HG03469 (cell line): ENCODE measurements at regions not wholly inside any gene's neighbourhood (a gene's known extent, or its start where the extent isn't known, plus 50 kb on each side); places are given as distances from the start of the nearest gene placed in this dataset.

Source experiments
- ATAC-seq: cut with Tn5 transposase; IDR thresholded peaks from one replicate; pipeline ENCODE4 v1.9.1; 2021; ENCODE audit warnings: mild to moderate bottlenecking, moderate library complexity, moderate number of reproducible peaks; ENCODE audit not compliant: unreplicated experiment

GRCh38 chr18:78017869-78018268 is 768.2 kb downstream of the GALR1 start:
- ATAC-seq, result no peak

- ATAC-seq, result no peak
Observed at GRCh38 chr18:78021196-78021595, 771.5 kb downstream of the GALR1 start.

- no peak for ATAC-seq
Observed at GRCh38 chr18:78031589-78031988, 781.9 kb downstream of the GALR1 start.

- no peak for ATAC-seq
Observed at GRCh38 chr18:78031991-78032390, 782.3 kb downstream of the GALR1 start.

- no peak for ATAC-seq
Observed at GRCh38 chr18:78032574-78032973, 782.9 kb downstream of the GALR1 start.

DNA sequence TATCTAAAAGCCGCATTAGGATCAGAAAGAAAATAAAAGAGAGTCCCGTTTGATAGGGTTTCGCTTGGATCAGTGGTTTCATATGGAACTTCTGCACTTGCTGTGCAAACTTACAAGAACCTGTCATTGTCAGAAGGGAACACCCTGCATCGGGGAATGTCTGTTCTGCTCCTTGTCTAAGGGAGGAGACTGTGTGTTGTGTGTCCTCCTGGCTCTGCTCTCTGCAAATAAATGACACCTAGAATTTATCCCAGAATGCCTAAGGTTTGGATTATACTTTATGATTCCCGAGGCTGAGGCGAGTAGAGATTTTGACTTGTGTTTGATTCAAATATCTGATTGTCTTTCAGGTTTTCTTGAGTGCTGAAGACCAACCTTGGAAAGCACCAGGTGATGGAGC is 785.1 kb downstream of the GALR1 start:
- no peak for ATAC-seq

DNA sequence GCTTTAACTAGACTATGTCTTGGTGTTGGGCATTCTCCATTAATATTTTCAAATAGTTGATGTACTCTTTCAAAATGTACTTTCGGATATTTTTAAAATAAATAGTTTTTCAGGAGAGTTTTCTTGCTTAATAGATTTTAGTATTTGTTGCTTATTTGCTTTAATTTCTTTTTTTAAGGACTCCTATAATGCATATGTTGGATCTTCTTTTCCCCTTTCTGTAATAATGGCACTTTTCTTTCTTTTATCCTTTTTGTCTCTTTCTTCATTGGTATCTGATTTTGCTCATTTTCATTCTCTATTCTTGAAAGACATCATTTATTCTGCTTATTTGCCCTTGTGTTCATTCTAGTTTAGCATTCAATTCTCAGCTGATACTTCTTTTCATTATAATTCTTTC is 791.6 kb downstream of the GALR1 start:
- no peak for ATAC-seq

- ATAC-seq, result no peak
Observed at GRCh38 chr18:78046631-78047030, 797.0 kb downstream of the GALR1 start.

GRCh38 chr18:78049281-78049680 is 799.6 kb downstream of the GALR1 start:
- no peak for ATAC-seq

DNA sequence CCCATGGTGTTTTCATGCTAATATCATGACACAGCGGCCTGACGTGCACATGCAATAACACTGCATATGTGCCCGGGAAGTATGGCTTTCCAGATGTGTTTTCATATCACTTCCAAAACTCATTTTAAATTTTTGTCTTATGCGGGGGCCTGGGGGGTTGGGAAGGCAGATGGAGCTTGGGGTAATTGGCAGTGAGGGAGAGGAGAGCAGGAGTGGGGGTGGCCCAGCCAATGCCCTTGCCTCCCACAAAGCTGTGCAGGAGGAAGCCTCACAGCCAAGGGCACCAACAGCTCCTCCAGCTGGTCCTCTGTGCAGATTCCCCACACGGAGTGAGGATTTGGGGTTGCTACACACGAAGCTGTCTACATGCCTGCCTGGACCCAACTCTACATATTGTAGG is 805.2 kb downstream of the GALR1 start:
- ATAC-seq, result no peak

DNA sequence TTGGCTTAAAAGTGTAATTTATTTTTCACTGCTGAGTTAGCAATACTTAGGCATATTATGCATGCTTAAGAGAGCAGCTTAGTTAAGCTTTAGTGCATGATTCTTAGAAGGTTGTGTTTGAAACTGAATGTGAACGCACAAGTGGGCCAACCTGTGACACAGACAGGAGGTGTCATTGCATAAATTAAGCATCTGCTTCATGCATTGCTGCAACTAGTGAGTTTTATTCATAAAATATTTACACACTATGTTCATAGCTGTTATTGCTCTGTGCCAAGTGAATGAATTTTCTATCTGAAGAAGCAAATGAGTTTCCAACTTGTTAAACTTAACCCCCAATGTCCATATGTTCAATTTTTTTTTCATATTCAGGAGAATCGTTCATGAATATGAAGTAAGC is 806.4 kb downstream of the GALR1 start:
- no peak for ATAC-seq

GRCh38 chr18:78069784-78070664 is 820.4 kb downstream of the GALR1 start:
- no peak for ATAC-seq

DNA sequence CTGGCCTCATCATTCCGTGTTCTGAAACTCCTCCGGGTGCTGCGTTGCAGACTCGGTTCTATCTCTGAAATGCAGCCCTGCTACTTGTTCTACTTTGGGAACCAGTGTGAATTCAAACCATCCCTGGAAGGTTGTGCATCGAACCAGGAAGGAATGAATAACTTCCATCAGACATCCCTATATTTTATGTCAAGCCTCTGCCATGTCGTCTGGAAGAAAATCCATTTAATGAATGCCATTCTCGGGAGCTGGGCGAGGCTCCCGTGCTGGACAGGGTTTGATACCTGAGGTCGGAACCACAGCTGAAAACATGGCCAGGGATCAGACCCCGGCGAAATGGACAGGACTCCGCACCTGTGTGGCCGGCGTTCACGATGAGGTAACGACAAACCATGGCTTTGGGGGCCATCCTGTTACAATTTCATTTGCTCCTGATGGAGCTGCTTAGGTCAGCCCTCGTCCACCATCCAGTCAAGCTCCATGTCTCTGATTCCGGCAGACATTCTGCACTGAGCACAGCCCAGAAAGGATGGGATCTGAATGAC is 821.6 kb downstream of the GALR1 start:
- ATAC-seq, result no peak

- ATAC-seq, result no peak
Observed at GRCh38 chr18:78071776-78072175, 822.1 kb downstream of the GALR1 start.

- no peak for ATAC-seq
Observed at GRCh38 chr18:78072375-78072774, 822.7 kb downstream of the GALR1 start.

- no peak for ATAC-seq
Observed at GRCh38 chr18:78073275-78073674, 823.6 kb downstream of the GALR1 start.

GRCh38 chr18:78074400-78075020 is 824.9 kb downstream of the GALR1 start:
- ATAC-seq, result no peak

DNA sequence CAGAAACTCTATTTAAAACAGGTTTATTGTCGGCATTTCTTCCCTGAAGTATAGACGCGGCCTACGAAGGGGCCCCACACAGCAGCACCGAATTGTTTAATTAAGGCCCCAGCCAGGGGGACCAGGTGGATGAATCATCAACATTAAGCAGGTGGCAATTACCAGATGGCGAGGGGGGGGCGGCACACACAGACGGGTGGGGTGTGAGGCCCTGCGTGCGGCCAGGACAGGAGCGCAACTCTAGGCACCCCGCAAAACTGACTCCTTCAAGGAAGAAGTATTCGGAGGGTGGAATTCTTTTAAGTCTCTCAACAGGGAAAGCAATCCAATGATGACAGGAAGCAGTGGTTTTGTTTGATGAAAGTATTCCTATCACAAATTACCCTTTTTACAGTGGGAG is 830.4 kb downstream of the GALR1 start:
- no peak for ATAC-seq

DNA sequence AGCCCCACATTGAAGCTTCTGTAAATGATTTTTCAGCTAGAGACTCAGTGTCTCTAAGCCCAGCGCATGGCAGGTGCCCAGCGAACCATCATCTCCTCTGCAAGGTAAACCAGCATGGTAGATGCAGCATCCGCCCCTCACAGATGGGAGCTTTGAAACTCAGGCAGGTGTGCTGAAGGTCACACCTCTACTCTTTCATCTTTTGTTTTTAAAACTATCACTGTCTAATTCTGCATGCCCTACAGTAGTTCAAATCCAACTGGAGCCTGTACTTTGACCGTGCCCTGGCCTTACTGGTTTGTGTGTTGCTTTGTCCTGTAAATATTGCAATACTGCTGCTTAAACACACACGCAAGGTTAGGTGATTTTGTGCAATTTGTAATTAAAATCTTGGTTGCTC is 831.1 kb downstream of the GALR1 start:
- ATAC-seq, result no peak

- no peak for ATAC-seq
Observed at GRCh38 chr18:78082816-78083215, 833.2 kb downstream of the GALR1 start.

DNA sequence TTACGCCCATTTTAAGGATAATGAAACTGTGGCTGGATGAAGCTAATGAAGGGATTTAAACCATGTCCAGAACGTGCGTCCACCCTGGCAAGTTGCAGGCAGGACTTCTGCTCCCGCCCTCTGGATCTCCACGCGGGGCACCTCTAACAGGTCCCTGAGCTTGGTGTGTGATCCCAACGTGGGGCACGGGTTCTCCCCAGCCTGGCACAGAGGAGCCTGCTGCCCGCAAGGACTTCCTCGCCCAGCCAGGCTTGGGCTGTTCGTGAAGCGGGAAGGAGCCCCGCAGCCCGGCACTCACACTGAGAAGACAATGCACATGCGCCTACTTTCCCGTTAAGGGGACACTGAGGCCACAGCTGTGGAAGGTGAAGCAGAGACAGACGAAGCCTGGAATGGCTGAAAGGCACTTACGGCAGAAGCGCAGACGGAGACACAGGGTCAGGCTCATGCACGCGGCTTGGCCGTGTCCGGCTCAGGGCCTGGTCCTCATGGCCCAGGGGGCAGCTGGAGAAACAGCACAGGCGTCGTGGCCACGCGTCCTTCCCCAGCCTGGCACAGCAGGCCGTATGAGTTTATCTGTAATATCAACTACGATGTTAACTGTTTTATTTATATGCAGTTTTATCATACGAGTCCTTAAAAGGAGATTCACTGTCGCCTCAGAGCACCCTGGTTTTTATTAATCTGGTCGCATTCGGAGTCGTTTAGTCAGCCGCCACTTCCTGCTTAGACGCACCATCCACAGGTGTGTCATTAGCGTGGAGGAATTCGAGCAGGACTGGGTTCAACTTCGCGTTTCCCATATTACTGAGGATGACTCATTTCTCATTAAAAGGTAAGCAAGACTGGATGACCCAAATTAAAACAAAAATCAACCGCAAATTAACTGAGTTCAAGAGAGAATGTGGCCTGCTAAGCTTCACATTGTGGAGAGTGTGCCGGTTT is 835.9 kb downstream of the GALR1 start:
- no peak for ATAC-seq
